HFFc6 (cell line): ENCODE measurements at regions not wholly inside any gene's neighbourhood (a gene's known extent, or its start where the extent isn't known, plus 50 kb on each side); places are given as distances from the start of the nearest gene placed in this dataset.
A peak's percentile ranks its signal among the peaks of the same experiment; 100 is the strongest.

Source experiments
- DNase-seq: peaks from one replicate; pipeline ENCODE4 v3.0.0-alpha.2; 2018
- H3K27ac Mint-ChIP-seq: 2 replicates; pipeline ENCODE4 v1.8.0; 2020; ENCODE audit warnings: mild to moderate bottlenecking, mixed read lengths
- H3K27me3 Mint-ChIP-seq: 2 replicates; pipeline ENCODE4 v1.8.0; 2021; ENCODE audit warnings: mild to moderate bottlenecking, moderate library complexity, mixed read lengths; ENCODE audit not compliant: insufficient read depth
- H3K36me3 Mint-ChIP-seq: 2 replicates; pipeline ENCODE4 v1.8.0; 2021; ENCODE audit warnings: low read depth, mixed read lengths
- H3K4me1 Mint-ChIP-seq: 2 replicates; pipeline ENCODE4 v1.8.0; 2020; ENCODE audit warnings: low read depth, mixed read lengths
- H3K4me3 Mint-ChIP-seq: 2 replicates; pipeline ENCODE4 v1.8.0; 2020; ENCODE audit warnings: mild to moderate bottlenecking, moderate library complexity, mixed read lengths
- H3K9me3 Mint-ChIP-seq: 2 replicates; pipeline ENCODE4 v1.8.0; 2020; ENCODE audit warnings: mild to moderate bottlenecking, mixed read lengths
- TF ChIP-seq, protein P1 (sequence below): fragments of 200-600 bp; sonication (generic); IDR thresholded peaks from 2 replicates; pipeline ENCODE4 v1.5.0; 2021; ENCODE audit warnings: antibody characterized with exemption, mild to moderate bottlenecking

DNA sequence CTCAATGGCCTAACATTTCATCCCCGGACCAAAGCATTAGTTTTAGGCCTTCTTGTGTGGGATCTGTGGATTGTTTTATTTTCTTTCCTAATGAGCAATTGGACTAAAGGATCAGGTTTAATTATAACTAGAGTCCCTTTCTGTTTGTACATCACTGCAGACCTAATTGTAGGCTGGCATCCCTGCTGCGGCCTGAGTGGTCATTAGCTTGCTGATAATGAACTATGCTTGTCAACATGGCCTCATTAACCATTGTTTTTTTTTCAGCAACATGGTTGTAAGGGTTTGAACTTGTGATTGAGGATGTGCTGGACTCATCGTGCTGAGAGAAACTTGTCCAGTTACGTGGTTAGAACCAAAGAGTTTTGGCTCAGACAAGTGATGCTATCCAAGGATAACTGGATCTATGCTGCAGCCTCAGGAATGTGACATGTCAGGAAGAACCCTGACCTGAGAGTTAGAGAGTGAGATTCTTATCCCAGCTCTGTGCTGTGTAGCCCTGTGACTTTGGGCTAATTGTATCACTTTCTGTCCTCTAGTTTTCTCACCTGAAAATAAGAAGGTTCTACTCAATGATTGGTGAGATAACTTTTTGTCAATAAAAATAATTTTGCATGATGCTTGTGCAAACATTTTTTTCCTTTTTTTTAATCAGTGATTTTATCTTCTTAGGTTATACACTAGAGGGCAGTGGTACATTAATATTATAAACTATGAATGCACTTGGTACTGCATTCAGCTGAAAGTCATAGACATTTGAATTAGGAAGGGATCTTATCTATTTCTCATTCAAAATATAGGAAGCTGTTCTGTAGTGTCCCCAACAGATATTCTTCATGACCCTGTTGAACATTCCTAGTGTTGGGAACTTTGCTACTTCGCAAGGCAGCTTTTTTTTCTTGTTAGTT is 140.9 kb downstream of the RNF144B start:
- TF ChIP-seq, protein P1, sequence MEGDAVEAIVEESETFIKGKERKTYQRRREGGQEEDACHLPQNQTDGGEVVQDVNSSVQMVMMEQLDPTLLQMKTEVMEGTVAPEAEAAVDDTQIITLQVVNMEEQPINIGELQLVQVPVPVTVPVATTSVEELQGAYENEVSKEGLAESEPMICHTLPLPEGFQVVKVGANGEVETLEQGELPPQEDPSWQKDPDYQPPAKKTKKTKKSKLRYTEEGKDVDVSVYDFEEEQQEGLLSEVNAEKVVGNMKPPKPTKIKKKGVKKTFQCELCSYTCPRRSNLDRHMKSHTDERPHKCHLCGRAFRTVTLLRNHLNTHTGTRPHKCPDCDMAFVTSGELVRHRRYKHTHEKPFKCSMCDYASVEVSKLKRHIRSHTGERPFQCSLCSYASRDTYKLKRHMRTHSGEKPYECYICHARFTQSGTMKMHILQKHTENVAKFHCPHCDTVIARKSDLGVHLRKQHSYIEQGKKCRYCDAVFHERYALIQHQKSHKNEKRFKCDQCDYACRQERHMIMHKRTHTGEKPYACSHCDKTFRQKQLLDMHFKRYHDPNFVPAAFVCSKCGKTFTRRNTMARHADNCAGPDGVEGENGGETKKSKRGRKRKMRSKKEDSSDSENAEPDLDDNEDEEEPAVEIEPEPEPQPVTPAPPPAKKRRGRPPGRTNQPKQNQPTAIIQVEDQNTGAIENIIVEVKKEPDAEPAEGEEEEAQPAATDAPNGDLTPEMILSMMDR: peak; percentile 76
- H3K27me3 Mint-ChIP-seq: peaks cover 10% of the 10 kb centered on the region
- no peaks in the 10 kb centered on the region for H3K36me3 Mint-ChIP-seq
- H3K9me3 Mint-ChIP-seq: no peaks in the 10 kb centered on the region
- no peak overlapping the region for H3K27ac Mint-ChIP-seq
- H3K4me1 Mint-ChIP-seq: peaks cover 6% of the 10 kb centered on the region; the same call in 1 of the 2 replicates
- peak; percentile 13 for DNase-seq
- H3K4me3 Mint-ChIP-seq: no peak overlapping the region

DNA sequence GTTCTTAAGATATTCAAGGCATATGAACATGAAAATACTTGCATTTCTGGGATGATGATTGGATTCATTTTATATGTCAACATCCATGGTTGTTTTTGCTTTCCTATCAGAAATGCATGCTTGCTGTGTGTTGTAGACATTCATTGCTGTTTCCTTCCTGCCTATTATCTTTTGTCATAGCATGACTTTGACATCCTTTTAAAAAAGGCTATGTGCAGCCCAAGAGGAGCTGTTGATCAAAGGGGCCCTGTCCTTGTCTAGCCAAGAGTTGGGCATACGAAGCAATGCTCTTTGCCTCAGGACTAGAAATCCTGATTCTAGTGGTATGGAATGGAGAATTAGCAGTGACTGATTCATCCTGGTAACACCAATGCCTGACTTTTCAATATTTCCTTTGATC is 143.1 kb downstream of the RNF144B start:
- H3K36me3 Mint-ChIP-seq: no peaks in the 10 kb centered on the region
- DNase-seq: no peak
- peaks cover 6% of the 10 kb centered on the region; the same call in 1 of the 2 replicates for H3K4me1 Mint-ChIP-seq
- TF ChIP-seq, protein P1: no peak
- peaks cover 7% of the 10 kb centered on the region for H3K27me3 Mint-ChIP-seq
- no peaks in the 10 kb centered on the region for H3K9me3 Mint-ChIP-seq
- no peak overlapping the region for H3K4me3 Mint-ChIP-seq
- no peak overlapping the region for H3K27ac Mint-ChIP-seq

DNA sequence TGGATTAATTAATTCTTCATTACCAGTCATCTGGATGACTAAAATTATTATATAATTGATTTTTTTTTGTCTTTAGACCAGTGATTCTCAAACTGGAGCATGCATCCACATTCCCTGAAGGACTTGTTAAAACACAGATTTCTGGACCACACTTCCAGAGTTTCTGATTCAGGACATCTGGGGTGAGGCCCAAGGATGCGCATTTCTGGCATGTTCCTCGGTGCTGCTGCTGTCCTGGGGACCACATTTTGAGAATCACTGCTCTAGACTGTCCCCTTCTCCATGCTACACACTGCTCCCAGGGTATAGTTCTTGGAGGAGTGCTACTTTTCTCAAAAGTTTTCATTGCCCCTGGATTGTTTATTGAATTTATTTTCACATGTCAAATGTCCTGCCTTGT is 145.0 kb downstream of the RNF144B start:
- Mint-ChIP-seq H3K36me3 (no peaks in the 10 kb centered on the region), H3K27ac (no peak overlapping the region), H3K4me1 (peaks cover 6% of the 10 kb centered on the region; the same call in 1 of the 2 replicates), H3K9me3 (no peaks in the 10 kb centered on the region), H3K27me3 (peaks cover 9% of the 10 kb centered on the region), H3K4me3 (no peak overlapping the region)
- DNase-seq: no peak
- TF ChIP-seq, protein P1: no peak

DNA sequence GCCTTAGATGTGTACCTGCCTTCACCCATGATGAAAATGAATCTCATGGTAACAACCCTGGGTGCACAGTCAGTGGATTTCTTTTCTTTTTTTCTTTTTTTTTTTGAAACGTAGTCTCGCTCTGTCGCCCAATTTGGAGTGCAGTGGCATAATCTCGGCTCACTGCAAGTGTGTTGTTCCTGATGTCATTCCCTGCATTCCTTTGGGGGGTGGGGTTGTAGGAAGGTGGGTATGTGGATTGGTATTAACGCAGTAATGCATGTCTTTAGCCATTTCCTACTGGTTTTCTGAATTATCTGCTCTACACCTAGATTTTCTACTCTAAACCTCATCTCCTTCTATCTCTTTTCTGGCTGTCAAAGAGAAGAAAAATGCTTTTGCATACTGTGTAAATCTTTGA is 146.6 kb downstream of the RNF144B start:
- no peak for DNase-seq
- Mint-ChIP-seq H3K9me3 (no peaks in the 10 kb centered on the region), H3K27me3 (peaks cover 9% of the 10 kb centered on the region), H3K36me3 (no peaks in the 10 kb centered on the region), H3K4me1 (no peaks in the 10 kb centered on the region), H3K4me3 (no peak overlapping the region), H3K27ac (no peak overlapping the region)
- TF ChIP-seq, protein P1: no peak

DNA sequence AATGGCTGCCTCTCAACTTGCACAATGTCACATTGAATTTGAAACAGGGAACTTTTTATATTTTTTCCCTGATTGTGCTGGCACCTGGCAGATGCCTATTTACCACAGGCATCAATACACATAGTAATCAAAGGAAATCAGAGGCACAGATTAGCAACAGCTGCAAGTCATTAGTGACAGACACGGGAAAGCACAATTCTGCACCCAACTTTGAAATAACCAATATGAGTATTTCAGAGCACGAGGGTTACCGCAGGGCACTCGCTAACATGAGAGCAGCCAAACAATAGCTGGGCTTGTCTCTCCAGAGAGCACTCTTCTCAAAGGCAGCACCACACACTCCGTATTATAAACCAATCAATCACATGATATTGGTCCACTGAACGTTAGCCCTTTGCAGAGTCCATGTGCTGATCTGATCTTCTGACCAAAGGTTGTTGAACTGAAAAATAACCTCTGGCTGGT is 149.5 kb downstream of the RNF144B start:
- H3K9me3 Mint-ChIP-seq: no peaks in the 10 kb centered on the region
- TF ChIP-seq, protein P1: no peak

More for the DNA sequence above, 149.5 kb downstream of the RNF144B start:
- Mint-ChIP-seq H3K4me1 (no peaks in the 10 kb centered on the region), H3K36me3 (no peaks in the 10 kb centered on the region), H3K27me3 (peaks cover 3% of the 10 kb centered on the region), H3K4me3 (no peak overlapping the region), H3K27ac (no peak overlapping the region)
- no peak for DNase-seq
